HEK293 (cell line): ENCODE measurements at regions not wholly inside any gene's neighbourhood (a gene's known extent, or its start where the extent isn't known, plus 50 kb on each side); places are given as distances from the start of the nearest gene placed in this dataset.

Source experiments
- CTCF ChIA-PET: fragments of 350-600 bp; formaldehyde crosslinking; extraction: SDS; loops from one replicate; lab custom pipeline; 2021; ENCODE audit warnings: antibody characterized with exemption; lab: Yijun Ruan, JAX
- POLR2A ChIA-PET: fragments of 300-600 bp; formaldehyde crosslinking; extraction: SDS; loops from one replicate; lab custom pipeline; 2020; ENCODE audit warnings: antibody characterized with exemption, inconsistent platforms; lab: Yijun Ruan, JAX
- H3K27ac ChIP-seq: fragments of 200-500 bp; sonication (Bioruptor generic); 2 replicates; pipeline ENCODE4 v1.5.1; 2014; ENCODE audit warnings: low read depth, low read length, control low read depth, inconsistent platforms; ENCODE audit errors: extremely low read depth
- H3K36me3 ChIP-seq, 2 experiments: fragments of 200-500 bp in 1 of 2; sonication (Bioruptor generic) in 1 of 2; 1 replicate in 1 of 2; 2 replicates in 1 of 2; pipeline ENCODE4 v1.5.1; 2014 to 2017; ENCODE audit warnings: inconsistent platforms in 2 of 2, low read length in 2 of 2; ENCODE audit not compliant: control insufficient read depth in 2 of 2, insufficient read depth in 1 of 2
- H3K4me1 ChIP-seq: fragments of 200-500 bp; sonication (Bioruptor generic); 2 replicates; pipeline ENCODE4 v1.5.1; 2014; ENCODE audit warnings: mild to moderate bottlenecking, low read length, inconsistent platforms; ENCODE audit not compliant: control insufficient read depth, insufficient read depth
- H3K4me3 ChIP-seq: 2 replicates; pipeline ENCODE4 v1.5.1; 2011; ENCODE audit warnings: low read depth, mild to moderate bottlenecking, control low read depth, low read length, moderate library complexity
- H3K9me3 ChIP-seq: fragments of 200-500 bp; sonication (Bioruptor generic); 2 replicates; pipeline ENCODE4 v1.5.1; 2014; ENCODE audit warnings: low read depth, low read length, inconsistent platforms; ENCODE audit not compliant: control insufficient read depth, insufficient read depth
- FEZF1 ChIP-seq: fragments of 450-650 bp; formaldehyde crosslinking; IDR thresholded peaks from 2 replicates; pipeline ENCODE4 v1.5.1; 2016; ENCODE audit warnings: missing biosample characterization, missing genetic modification characterization
- KLF17 ChIP-seq: fragments of 450-650 bp; formaldehyde crosslinking; IDR thresholded peaks from 2 replicates; pipeline ENCODE4 v1.5.1; 2016; ENCODE audit warnings: missing biosample characterization, missing genetic modification characterization
- OVOL3 ChIP-seq: fragments of 450-650 bp; formaldehyde crosslinking; IDR thresholded peaks from 2 replicates; pipeline ENCODE4 v1.5.1; 2016; ENCODE audit warnings: missing biosample characterization, missing genetic modification characterization
- PRDM4 ChIP-seq: fragments of 450-650 bp; formaldehyde crosslinking; IDR thresholded peaks from 2 replicates; pipeline ENCODE4 v1.5.1; 2017; ENCODE audit warnings: missing biosample characterization, missing genetic modification characterization
- REPIN1 ChIP-seq: fragments of 450-650 bp; formaldehyde crosslinking; IDR thresholded peaks from 2 replicates; pipeline ENCODE4 v1.5.1; 2017; ENCODE audit warnings: missing biosample characterization, missing genetic modification characterization, low read depth
- WT1 ChIP-seq: fragments of 450-650 bp; formaldehyde crosslinking; IDR thresholded peaks from 2 replicates; pipeline ENCODE4 v1.5.1; 2016; ENCODE audit warnings: missing biosample characterization, missing genetic modification characterization
- YY2 ChIP-seq: fragments of 450-650 bp; formaldehyde crosslinking; IDR thresholded peaks from 2 replicates; pipeline ENCODE4 v1.5.1; 2016; ENCODE audit warnings: missing biosample characterization, missing genetic modification characterization
- ZBTB7A ChIP-seq: fragments of 450-650 bp; formaldehyde crosslinking; IDR thresholded peaks from 2 replicates; pipeline ENCODE4 v1.5.1; 2016; ENCODE audit warnings: low read depth, missing biosample characterization, missing genetic modification characterization
- ZFP41 ChIP-seq: fragments of 450-650 bp; formaldehyde crosslinking; IDR thresholded peaks from 2 replicates; pipeline ENCODE4 v1.5.1; 2016; ENCODE audit warnings: missing biosample characterization, missing genetic modification characterization, borderline replicate concordance
- ZFP69B ChIP-seq: fragments of 450-650 bp; formaldehyde crosslinking; IDR thresholded peaks from 2 replicates; pipeline ENCODE4 v1.5.1; 2016; ENCODE audit warnings: missing biosample characterization, missing genetic modification characterization
- ZNF302 ChIP-seq: fragments of 450-650 bp; formaldehyde crosslinking; IDR thresholded peaks from 2 replicates; pipeline ENCODE4 v1.5.1; 2016; ENCODE audit warnings: missing biosample characterization, missing genetic modification characterization, low read depth
- ZNF404 ChIP-seq: fragments of 450-650 bp; formaldehyde crosslinking; IDR thresholded peaks from 2 replicates; pipeline ENCODE4 v1.5.1; 2017; ENCODE audit warnings: missing biosample characterization, missing genetic modification characterization
- ZNF423 ChIP-seq: fragments of 450-650 bp; formaldehyde crosslinking; IDR thresholded peaks from 2 replicates; pipeline ENCODE4 v1.5.1; 2016; ENCODE audit warnings: missing biosample characterization, missing genetic modification characterization
- ZNF433 ChIP-seq: fragments of 450-650 bp; formaldehyde crosslinking; IDR thresholded peaks from 2 replicates; pipeline ENCODE4 v1.5.1; 2016; ENCODE audit warnings: missing biosample characterization, missing genetic modification characterization, low read depth
- ZNF501 ChIP-seq: fragments of 450-650 bp; formaldehyde crosslinking; IDR thresholded peaks from 2 replicates; pipeline ENCODE4 v1.5.1; 2016; ENCODE audit warnings: missing biosample characterization, missing genetic modification characterization
- ZNF521 ChIP-seq: fragments of 450-650 bp; formaldehyde crosslinking; IDR thresholded peaks from 2 replicates; pipeline ENCODE4 v1.5.1; 2017; ENCODE audit warnings: missing biosample characterization, mild to moderate bottlenecking, missing genetic modification characterization
- ZNF624 ChIP-seq: fragments of 450-650 bp; formaldehyde crosslinking; IDR thresholded peaks from 2 replicates; pipeline ENCODE4 v1.5.1; 2017; ENCODE audit warnings: missing biosample characterization, missing genetic modification characterization
- ZNF670 ChIP-seq: fragments of 450-650 bp; formaldehyde crosslinking; IDR thresholded peaks from 2 replicates; pipeline ENCODE4 v1.5.1; 2016; ENCODE audit warnings: missing biosample characterization, missing genetic modification characterization, low read depth
- ZNF776 ChIP-seq: fragments of 450-650 bp; formaldehyde crosslinking; IDR thresholded peaks from 2 replicates; pipeline ENCODE4 v1.5.0; 2017; ENCODE audit warnings: missing biosample characterization, missing genetic modification characterization, borderline replicate concordance
- ZNF785 ChIP-seq: fragments of 450-650 bp; formaldehyde crosslinking; IDR thresholded peaks from 2 replicates; pipeline ENCODE4 v1.5.1; 2016; ENCODE audit warnings: missing biosample characterization, missing genetic modification characterization
- ZSCAN4 ChIP-seq: fragments of 450-650 bp; formaldehyde crosslinking; IDR thresholded peaks from 2 replicates; pipeline ENCODE4 v1.5.1; 2017; ENCODE audit warnings: missing biosample characterization, missing genetic modification characterization
- TF ChIP-seq, protein P1 (sequence below): fragments of 450-650 bp; formaldehyde crosslinking; IDR thresholded peaks from 2 replicates; pipeline ENCODE4 v1.5.1; 2016; ENCODE audit warnings: missing biosample characterization, missing genetic modification characterization, low read depth
- TF ChIP-seq, protein P2 (sequence below): fragments of 450-650 bp; formaldehyde crosslinking; IDR thresholded peaks from 2 replicates; pipeline ENCODE4 v1.5.1; 2016; ENCODE audit warnings: missing biosample characterization, missing genetic modification characterization
- TF ChIP-seq, protein P3 (sequence below): fragments of 450-650 bp; formaldehyde crosslinking; IDR thresholded peaks from 2 replicates; pipeline ENCODE4 v1.5.1; 2016; ENCODE audit warnings: missing biosample characterization, missing genetic modification characterization

- Histone ChIP-seq H3K9me3 (no peaks in the 10 kb centered on the region), H3K4me1 (no peaks in the 10 kb centered on the region), H3K36me3 (no peaks in the 10 kb centered on the region), H3K4me3 (no peak overlapping the region), H3K27ac (no peak overlapping the region)
- TF ChIP-seq ZFP41 (no peak), ZFP69B (tag by site-specific recombination) (no peak), ZNF785 (tag by site-specific recombination) (no peak), KLF17 (tag by site-specific recombination) (no peak), WT1 (no peak), REPIN1 (tag by site-specific recombination) (no peak), ZNF501 (tag by site-specific recombination) (no peak), ZNF404 (no peak), ZSCAN4 (tag by site-specific recombination) (no peak), ZNF624 (tag by site-specific recombination) (no peak)
- TF ChIP-seq, protein P1, sequence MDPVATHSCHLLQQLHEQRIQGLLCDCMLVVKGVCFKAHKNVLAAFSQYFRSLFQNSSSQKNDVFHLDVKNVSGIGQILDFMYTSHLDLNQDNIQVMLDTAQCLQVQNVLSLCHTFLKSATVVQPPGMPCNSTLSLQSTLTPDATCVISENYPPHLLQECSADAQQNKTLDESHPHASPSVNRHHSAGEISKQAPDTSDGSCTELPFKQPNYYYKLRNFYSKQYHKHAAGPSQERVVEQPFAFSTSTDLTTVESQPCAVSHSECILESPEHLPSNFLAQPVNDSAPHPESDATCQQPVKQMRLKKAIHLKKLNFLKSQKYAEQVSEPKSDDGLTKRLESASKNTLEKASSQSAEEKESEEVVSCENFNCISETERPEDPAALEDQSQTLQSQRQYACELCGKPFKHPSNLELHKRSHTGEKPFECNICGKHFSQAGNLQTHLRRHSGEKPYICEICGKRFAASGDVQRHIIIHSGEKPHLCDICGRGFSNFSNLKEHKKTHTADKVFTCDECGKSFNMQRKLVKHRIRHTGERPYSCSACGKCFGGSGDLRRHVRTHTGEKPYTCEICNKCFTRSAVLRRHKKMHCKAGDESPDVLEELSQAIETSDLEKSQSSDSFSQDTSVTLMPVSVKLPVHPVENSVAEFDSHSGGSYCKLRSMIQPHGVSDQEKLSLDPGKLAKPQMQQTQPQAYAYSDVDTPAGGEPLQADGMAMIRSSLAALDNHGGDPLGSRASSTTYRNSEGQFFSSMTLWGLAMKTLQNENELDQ (tag by site-specific recombination): no peak
- POLR2A ChIA-PET: no interaction called here
- CTCF ChIA-PET: no interaction called here
Observed at GRCh38 chr9:78986446-78986845, 585.3 kb upstream of the TLE4 start.

- Histone ChIP-seq H3K4me3 (no peak overlapping the region), H3K9me3 (no peaks in the 10 kb centered on the region), H3K36me3 (no peaks in the 10 kb centered on the region), H3K4me1 (no peaks in the 10 kb centered on the region)
- TF ChIP-seq ZNF776: no peak
- TF ChIP-seq ZNF302 (tag by site-specific recombination): no peak
- no peak for TF ChIP-seq OVOL3 (tag by site-specific recombination)
- TF ChIP-seq PRDM4: no peak
- no peak for TF ChIP-seq YY2 (tag by site-specific recombination)
- TF ChIP-seq, all 188 proteins: peak for 0
- CTCF ChIA-PET: no interaction called here
- POLR2A ChIA-PET: no interaction called here
- no peak overlapping the region for H3K27ac ChIP-seq
Observed at GRCh38 chr9:78989031-78989658, 582.6 kb upstream of the TLE4 start.

GRCh38 chr9:78994471-78994870 lies 577.3 kb upstream of the TLE4 start:
- POLR2A ChIA-PET: no interaction called here
- H3K4me1 ChIP-seq: no peaks in the 10 kb centered on the region
- no peak overlapping the region for H3K4me3 ChIP-seq
- no peaks in the 10 kb centered on the region for H3K36me3 ChIP-seq
- no peak overlapping the region for H3K27ac ChIP-seq
- CTCF ChIA-PET: no interaction called here
- no peaks in the 10 kb centered on the region for H3K9me3 ChIP-seq
- TF ChIP-seq ZNF670 (tag by site-specific recombination) (no peak), ZBTB7A (tag by site-specific recombination) (no peak), ZNF433 (tag by site-specific recombination) (no peak), ZNF521 (tag by site-specific recombination) (no peak), FEZF1 (tag by site-specific recombination) (no peak), ZNF423 (no peak)
- TF ChIP-seq, protein P2, sequence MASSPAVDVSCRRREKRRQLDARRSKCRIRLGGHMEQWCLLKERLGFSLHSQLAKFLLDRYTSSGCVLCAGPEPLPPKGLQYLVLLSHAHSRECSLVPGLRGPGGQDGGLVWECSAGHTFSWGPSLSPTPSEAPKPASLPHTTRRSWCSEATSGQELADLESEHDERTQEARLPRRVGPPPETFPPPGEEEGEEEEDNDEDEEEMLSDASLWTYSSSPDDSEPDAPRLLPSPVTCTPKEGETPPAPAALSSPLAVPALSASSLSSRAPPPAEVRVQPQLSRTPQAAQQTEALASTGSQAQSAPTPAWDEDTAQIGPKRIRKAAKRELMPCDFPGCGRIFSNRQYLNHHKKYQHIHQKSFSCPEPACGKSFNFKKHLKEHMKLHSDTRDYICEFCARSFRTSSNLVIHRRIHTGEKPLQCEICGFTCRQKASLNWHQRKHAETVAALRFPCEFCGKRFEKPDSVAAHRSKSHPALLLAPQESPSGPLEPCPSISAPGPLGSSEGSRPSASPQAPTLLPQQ (tag by site-specific recombination): no peak
- TF ChIP-seq, protein P3, sequence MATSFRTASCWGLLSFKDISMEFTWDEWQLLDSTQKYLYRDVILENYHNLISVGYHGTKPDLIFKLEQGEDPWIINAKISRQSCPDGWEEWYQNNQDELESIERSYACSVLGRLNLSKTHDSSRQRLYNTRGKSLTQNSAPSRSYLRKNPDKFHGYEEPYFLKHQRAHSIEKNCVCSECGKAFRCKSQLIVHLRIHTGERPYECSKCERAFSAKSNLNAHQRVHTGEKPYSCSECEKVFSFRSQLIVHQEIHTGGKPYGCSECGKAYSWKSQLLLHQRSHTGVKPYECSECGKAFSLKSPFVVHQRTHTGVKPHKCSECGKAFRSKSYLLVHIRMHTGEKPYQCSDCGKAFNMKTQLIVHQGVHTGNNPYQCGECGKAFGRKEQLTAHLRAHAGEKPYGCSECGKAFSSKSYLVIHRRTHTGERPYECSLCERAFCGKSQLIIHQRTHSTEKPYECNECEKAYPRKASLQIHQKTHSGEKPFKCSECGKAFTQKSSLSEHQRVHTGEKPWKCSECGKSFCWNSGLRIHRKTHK (tag by site-specific recombination): no peak
